ENCODE measurements at regions not wholly inside any gene's neighbourhood (a gene's known extent, or its start where the extent isn't known, plus 50 kb on each side); places are given as distances from the start of the nearest gene placed in this dataset.

DNA sequence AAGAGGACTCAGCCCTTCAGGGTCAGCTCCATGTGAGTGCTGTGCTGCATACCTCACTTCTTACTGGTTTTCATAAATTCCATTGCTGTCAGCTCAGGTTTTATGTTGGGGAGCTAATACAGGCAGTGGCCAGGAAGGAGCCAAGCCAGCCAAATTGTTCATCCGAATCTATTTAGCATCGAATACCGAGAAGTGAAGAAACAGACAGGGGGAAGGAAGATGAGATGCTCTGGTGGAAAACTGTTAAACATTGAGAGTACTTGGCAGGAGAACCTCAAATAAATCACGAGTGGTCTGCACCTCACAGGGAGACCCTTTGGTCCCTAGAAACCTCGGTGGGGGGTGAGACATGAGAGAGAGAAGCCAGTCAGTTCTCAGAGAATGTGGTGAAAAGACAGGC is 196.0 kb upstream of the TMEM72 start:
- Mint-ChIP-seq H3K27ac (ENCODE audit: unreplicated experiment) (no peak overlapping the region), H3K27me3 (ENCODE audit: unreplicated experiment) (no peaks in the 10 kb centered on the region), H3K4me3 (ENCODE audit: unreplicated experiment) (no peak overlapping the region)

DNA sequence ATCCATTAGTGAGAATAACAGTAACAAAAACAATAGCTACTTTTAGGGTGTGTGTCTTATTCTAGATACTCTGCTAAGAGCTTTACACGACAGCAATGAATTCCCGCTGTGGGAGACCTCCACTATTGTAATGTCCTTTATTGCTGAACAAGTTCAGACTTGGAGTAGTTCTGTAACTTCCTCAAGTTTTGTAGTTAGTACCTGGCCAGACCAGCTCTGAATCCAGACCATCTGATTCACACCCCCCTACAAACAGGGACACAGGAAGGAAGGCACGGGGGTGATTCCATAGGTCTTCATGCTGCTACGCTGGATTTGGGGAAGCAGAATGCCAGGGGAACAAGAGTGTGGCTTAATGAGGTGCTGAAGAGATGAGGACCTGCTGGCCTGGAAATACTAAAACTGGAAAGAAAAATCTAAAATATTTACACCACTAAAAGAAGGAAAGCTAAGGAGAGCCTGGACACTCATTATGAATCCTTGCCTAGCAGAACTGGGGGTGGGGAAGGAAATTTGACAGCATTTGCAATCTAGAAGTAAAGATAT is 194.6 kb upstream of the TMEM72 start:
- Mint-ChIP-seq H3K36me3 (ENCODE audit: unreplicated experiment) (no peaks in the 10 kb centered on the region), H3K27ac (ENCODE audit: unreplicated experiment) (no peak overlapping the region), H3K4me3 (ENCODE audit: unreplicated experiment) (no peak overlapping the region), H3K27me3 (ENCODE audit: unreplicated experiment) (no peaks in the 10 kb centered on the region), H3K9me3 (ENCODE audit: unreplicated experiment) (peaks cover 1% of the 10 kb centered on the region), H3K4me1 (ENCODE audit: low read depth, unreplicated experiment) (no peaks in the 10 kb centered on the region)
- DNase-seq = no peak
- TF ChIP-seq, protein P1, sequence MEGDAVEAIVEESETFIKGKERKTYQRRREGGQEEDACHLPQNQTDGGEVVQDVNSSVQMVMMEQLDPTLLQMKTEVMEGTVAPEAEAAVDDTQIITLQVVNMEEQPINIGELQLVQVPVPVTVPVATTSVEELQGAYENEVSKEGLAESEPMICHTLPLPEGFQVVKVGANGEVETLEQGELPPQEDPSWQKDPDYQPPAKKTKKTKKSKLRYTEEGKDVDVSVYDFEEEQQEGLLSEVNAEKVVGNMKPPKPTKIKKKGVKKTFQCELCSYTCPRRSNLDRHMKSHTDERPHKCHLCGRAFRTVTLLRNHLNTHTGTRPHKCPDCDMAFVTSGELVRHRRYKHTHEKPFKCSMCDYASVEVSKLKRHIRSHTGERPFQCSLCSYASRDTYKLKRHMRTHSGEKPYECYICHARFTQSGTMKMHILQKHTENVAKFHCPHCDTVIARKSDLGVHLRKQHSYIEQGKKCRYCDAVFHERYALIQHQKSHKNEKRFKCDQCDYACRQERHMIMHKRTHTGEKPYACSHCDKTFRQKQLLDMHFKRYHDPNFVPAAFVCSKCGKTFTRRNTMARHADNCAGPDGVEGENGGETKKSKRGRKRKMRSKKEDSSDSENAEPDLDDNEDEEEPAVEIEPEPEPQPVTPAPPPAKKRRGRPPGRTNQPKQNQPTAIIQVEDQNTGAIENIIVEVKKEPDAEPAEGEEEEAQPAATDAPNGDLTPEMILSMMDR (IDR thresholded peaks at IDR 0.05; ENCODE audit: partially characterized antibody, unreplicated experiment) = no peak

More for the DNA sequence above, 196.0 kb upstream of the TMEM72 start:
- DNase-seq = no peak
- Mint-ChIP-seq H3K4me1 (ENCODE audit: low read depth, unreplicated experiment) (no peaks in the 10 kb centered on the region), H3K36me3 (ENCODE audit: unreplicated experiment) (no peaks in the 10 kb centered on the region), H3K9me3 (ENCODE audit: unreplicated experiment) (peaks cover 1% of the 10 kb centered on the region)
- TF ChIP-seq, protein P1 (IDR thresholded peaks at IDR 0.05; ENCODE audit: partially characterized antibody, unreplicated experiment) = no peak

DNA sequence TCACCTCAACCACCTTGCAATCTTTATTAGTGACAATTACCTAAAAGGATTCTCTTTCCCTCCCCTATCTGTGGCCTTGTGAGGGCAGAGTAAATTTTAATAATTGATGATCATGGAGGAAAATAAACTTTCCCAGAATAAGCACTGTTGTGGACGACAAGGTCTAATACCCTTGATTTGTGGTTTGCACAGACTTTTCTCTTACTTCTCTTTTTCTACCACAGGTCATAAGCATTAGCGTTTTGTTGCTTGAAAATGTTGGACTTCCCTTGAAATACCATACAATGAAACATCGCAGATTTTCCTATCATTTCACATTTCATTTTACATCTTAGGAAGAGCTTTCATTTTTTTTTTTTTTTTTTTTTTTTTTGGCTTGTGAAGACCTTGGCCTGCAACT is 188.1 kb upstream of the TMEM72 start:
- H3K36me3 Mint-ChIP-seq (ENCODE audit: unreplicated experiment) = no peaks in the 10 kb centered on the region
- no peak overlapping the region for H3K4me3 Mint-ChIP-seq (ENCODE audit: unreplicated experiment)
- peaks cover 3% of the 10 kb centered on the region for H3K9me3 Mint-ChIP-seq (ENCODE audit: unreplicated experiment)
- H3K27ac Mint-ChIP-seq (ENCODE audit: unreplicated experiment) = no peak overlapping the region
- TF ChIP-seq, protein P1 (IDR thresholded peaks at IDR 0.05; ENCODE audit: partially characterized antibody, unreplicated experiment) = no peak
- H3K4me1 Mint-ChIP-seq (ENCODE audit: low read depth, unreplicated experiment) = peaks cover 7% of the 10 kb centered on the region
- no peak for DNase-seq
- no peaks in the 10 kb centered on the region for H3K27me3 Mint-ChIP-seq (ENCODE audit: unreplicated experiment)

DNA sequence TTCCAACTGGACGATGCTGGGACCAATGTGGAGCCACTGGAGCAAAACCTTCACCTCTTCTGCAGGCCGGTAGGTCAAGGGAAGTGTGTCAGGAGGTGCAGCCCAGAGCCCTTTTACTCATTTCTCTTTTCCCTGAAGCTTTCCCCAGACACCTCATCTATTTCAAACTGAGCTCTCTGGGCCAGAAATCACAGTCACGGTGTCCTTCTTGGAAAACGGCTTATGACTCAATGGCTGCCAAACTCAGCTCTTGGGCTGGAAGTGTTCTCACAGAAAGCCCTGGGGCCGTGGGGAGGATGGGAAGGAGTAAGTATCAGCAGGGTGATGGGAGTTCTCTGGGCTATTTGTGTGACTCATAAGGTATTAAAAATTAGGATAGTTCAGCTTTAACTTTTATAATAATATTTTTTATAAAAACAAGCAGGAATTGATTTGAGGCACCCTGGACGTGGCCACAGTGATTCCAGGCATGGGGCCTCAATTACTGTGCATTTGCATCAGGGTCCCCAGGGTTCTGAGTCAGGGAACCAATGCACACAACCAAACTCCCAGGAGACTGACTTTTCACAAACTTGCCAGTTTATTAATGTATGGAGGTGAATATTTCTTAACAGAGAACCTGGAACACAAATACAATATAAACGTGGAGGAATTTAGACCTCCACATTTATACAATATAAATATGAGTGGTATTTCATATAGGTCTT is 187.4 kb upstream of the TMEM72 start:
- Mint-ChIP-seq H3K27ac (ENCODE audit: unreplicated experiment) (no peak overlapping the region), H3K27me3 (ENCODE audit: unreplicated experiment) (no peaks in the 10 kb centered on the region), H3K4me1 (ENCODE audit: low read depth, unreplicated experiment) (peaks cover 7% of the 10 kb centered on the region), H3K9me3 (ENCODE audit: unreplicated experiment) (peaks cover 2% of the 10 kb centered on the region), H3K4me3 (ENCODE audit: unreplicated experiment) (no peak overlapping the region), H3K36me3 (ENCODE audit: unreplicated experiment) (no peaks in the 10 kb centered on the region)
- TF ChIP-seq, protein P1 (IDR thresholded peaks at IDR 0.05; ENCODE audit: partially characterized antibody, unreplicated experiment) = no peak
- DNase-seq = no peak

DNA sequence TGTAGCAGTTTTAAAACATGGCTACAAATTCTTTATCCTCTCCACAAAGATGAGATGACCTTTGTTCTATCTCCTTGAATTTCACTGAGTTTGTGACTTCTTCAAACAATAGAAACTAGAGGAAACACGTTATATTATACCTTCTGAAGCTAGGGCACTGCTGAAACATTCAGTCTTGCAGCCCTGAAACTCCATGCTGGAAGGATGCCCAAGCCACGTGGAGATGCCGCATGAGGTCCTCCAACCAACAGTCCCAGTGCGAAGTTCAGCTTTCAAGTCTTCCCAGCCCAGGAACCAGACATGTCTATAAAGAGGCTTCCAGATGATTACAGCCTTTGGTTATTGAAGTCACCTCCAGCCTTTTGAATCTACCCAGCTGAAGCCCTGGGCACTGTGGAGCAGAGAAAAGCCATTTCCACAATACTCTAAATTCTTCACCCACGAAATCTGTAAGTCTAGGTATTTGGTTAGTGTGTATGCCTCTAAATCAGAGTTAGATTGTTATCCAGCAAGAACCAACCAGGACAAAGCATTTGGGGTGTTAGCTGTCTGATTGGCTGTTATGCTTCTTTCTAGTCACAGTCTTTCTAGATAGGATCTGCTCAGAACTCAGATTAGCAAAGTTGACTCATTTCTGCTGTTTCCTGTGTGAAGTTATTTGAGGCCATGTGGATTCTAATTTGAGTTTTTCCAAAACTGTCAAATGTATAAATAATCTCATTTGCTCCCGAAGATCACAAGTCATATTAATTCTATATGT is 186.5 kb upstream of the TMEM72 start:
- Mint-ChIP-seq H3K9me3 (ENCODE audit: unreplicated experiment) (peaks cover 2% of the 10 kb centered on the region), H3K27ac (ENCODE audit: unreplicated experiment) (no peak overlapping the region), H3K36me3 (ENCODE audit: unreplicated experiment) (no peaks in the 10 kb centered on the region), H3K4me1 (ENCODE audit: low read depth, unreplicated experiment) (peaks cover 7% of the 10 kb centered on the region), H3K27me3 (ENCODE audit: unreplicated experiment) (no peaks in the 10 kb centered on the region), H3K4me3 (ENCODE audit: unreplicated experiment) (no peak overlapping the region)
- TF ChIP-seq, protein P1 (IDR thresholded peaks at IDR 0.05; ENCODE audit: partially characterized antibody, unreplicated experiment) = no peak
- DNase-seq = no peak

Measured in glutamatergic neuron (in vitro differentiated cells).